ENCODE measurements at regions not wholly inside any gene's neighbourhood (a gene's known extent, or its start where the extent isn't known, plus 50 kb on each side); places are given as distances from the start of the nearest gene placed in this dataset.
"Not testable (repeated sequence)": the region's sequence is repeated elsewhere in the genome, so short reads cannot be mapped to it uniquely, and the experiment has no call there.

DNA sequence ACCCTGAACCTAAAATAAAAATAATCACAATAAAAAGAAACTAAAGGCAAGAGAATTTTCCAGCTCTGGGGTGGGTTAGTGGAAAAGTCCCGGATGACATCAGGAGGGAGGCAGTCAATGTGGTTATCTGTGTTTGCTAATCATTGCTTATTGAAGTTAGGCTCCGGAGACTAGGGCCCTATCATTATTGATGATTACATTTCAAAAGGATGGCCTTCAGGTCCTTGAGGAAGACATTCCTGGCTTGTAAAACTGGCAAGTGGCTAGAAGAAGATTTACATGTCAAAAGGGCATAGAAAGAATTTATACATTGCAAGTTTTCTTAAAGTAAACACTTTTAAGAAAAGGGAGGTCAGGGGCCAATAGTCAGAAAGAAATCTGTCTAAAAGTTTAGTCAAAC lies 123.4 kb downstream of the POSTN start:
- no peak for DNase-seq (ENCODE audit: low read depth)

DNA sequence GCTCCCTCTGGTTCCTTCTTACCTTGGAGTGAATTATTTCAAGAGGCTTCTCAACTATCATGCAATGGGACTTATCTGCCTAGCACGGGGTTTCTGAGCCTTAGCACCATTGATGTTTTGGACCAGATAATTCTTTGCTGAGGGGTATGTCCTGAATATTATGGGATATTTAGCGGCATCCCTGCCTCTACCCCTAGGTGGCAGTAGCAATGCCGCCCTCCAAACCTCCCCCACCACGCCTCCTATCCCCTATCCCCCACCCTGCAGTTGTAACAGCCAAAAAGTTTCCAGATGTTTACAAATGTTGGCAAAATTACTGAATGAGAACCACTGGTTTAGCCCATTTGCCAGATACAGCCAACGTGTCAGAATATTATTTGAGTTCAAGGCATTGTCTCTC lies 125.5 kb downstream of the POSTN start:
- DNase-seq (ENCODE audit: low read depth) = no peak

DNA sequence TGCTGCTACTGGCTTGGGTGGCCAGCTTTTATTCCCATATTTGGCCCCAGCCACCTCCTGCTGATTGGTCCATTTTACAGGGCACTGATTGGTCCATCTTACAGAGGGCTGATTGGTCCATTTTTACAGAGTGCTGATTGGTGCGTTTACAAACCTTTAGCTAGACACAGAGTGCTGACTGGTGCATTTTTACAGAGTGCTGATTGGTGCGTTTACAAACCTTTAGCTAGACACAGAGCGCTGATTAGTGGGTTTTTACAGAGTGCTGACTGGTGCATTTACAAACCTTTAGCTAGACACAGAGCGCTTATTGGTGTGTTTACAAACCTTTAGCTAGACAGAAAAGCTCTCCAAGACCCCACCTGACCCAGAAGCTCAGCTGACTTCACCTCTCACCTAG lies 126.3 kb downstream of the POSTN start:
- DNase-seq (ENCODE audit: low read depth) = not testable (repeated sequence)

DNA sequence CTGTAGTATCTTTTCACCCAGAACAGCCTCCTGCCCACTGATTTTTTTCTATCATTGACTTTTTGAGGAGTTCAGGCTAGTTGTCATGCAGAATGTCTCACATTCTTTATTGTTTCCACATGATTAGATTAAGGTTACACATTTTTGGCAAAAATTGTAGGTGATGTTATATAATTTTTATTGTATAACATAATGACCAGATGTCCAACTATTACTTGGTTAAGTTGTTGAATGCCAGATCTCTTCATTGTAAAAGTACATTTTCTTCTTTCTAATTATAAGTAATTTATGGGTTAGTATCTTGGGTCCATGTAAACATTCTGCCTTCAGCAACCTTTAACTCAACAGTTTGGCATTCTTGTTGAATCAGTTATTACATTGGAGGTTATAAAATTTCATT lies 138.4 kb downstream of the POSTN start:
- no peak for DNase-seq (ENCODE audit: low read depth)

DNA sequence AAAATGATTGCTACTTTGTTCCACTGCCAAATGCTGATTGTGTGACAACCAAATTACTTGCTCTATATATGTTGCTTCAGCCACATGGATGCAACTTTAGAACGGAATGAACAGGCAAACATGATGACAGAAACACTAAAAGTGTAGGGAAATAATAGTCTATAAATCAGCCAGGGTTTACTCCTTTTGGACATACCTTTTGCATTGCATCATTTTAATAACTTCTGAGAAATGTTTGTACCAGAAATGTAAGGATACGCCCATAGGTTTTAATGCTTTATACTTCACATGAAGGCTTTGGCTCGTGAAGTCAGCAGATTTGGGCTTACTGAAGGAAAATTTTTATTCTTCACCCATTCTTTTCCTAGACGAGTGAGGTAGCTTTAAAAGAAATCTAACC lies 141.0 kb downstream of the POSTN start:
- DNase-seq (ENCODE audit: low read depth) = no peak

DNA sequence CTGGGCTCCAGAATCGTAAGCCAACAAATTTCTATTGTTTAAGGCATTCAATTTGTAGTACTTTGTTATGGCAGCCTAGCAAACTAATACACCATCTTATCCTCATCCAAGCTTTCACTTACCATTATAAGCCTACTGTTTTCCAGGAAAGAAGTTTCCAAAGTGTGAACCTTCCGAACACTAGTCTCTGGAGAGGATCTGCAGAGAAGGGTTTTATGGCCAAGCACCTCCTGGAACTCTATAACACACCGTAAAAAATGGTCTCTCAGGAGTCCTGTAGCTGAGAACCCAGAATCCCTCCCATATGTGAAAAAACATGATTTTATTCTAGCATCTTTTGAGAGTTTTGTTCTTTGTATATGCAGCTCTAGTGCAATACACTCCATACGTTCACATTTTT lies 142.1 kb downstream of the POSTN start:
- no peak for DNase-seq (ENCODE audit: low read depth)

DNA sequence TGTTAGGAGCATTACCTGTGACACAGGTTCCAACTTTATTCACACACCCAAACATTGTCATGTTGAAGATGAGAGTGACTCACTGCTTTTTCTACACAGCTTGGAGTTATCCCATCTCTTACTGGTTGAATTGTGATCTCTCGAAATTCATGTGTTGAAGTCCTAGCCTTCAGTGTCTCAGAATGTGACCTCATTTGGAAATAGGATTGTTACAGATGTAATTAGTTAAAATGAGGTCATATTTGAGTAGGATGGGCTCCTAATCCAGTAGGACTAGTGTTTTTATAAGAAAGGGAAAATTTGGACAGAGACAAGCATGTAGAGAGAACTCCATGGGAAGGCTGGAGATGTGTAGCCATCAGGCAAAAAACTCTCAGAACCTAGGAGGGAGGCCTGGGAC lies 142.5 kb downstream of the POSTN start:
- DNase-seq (ENCODE audit: low read depth) = no peak

DNA sequence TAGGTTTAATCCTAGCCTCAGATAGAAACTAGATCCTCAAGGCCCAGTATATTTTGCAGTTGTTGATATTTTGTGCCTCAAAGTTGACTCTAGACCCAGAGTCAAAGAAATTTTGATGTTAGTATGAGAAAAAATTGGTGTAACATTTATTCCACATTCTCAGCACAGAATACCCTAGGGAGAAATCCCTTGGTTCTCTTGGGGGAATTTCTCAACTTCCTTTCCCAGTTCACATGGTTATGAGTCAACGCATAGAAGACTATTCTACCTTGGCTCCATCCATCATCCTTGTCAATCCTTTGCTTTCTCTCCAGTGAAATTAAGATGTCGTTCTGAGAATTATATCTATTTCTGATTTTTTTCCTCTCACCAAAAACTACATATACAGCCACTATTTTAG lies 145.3 kb downstream of the POSTN start:
- DNase-seq (ENCODE audit: low read depth) = no peak

DNA sequence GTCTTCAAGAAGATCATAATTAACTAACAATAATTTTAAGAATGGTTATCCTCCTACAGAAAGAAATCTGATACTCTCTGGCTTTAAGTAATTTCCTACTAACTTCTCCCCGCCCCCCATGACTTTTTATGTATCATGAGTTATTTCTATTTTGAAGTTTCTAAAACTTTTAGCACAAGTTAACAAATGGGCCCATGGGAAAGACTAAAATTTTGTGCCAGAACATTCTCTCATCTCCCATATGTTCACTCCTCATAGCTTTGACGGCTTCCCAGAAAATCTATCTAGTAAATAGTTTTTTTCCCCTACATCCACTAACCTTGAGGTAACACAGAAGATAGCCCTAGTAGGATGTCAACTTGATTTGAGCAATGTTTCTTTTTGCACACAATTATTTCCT lies 148.3 kb downstream of the POSTN start:
- DNase-seq (ENCODE audit: low read depth) = peak; percentile 66

DNA sequence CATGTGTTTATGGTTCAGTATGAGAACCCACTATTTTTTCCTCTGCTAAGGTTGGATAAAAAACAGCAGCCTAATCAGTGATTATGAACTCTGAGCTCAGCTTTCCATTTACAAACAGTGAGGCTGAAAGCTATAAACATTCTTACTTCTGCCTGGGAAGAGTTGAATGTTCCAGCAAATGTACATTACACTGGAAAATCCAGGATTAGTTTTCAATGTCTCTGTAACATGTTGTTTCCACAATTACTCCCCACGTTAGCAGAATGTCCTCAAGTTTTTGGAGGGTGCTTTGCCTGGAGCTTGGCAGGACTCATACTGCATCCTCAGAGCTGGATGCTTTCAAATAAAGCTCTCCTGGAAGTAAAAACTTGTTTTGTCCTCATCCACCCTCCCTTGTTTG lies 150.4 kb downstream of the POSTN start:
- peak; percentile 75 for DNase-seq (ENCODE audit: low read depth)

DNA sequence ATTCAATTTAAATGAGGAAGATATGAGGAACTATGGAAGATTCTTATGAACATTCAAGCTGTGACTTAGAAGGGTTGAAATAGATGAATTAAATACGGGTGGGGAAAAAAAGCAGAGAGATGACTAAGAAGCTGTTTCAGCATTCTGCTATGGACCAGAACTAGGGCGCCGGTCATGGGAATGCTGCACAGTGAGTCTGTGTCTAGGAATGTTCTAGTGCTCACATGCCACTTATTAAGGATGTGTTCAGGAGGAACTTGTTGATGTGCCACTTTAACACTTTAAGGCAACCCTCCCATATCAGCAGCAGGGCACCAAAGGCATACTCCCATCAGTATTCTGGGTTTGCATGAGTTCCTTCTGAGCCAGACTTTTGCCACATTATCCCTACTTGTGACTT lies 152.1 kb downstream of the POSTN start:
- no peak for DNase-seq (ENCODE audit: low read depth)

DNA sequence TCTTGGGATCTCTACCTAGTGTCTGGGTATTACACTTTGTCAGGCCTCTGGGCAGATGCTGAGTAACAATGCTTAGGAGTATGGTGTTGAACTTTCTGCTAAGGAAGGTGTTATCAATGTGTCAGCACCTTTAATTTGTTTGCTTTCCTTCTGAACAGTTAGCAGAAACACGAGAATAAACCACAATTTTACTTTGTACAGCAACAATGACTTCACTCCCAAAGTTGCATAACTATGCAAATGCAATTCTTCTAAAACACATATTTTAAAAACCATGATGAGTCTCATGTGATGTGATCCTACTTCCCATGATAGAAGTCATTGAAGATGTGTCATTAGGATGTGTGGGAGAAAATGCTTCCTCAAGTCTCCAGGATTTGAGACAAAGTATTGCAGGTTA lies 155.0 kb downstream of the POSTN start:
- no peak for DNase-seq (ENCODE audit: low read depth)

DNA sequence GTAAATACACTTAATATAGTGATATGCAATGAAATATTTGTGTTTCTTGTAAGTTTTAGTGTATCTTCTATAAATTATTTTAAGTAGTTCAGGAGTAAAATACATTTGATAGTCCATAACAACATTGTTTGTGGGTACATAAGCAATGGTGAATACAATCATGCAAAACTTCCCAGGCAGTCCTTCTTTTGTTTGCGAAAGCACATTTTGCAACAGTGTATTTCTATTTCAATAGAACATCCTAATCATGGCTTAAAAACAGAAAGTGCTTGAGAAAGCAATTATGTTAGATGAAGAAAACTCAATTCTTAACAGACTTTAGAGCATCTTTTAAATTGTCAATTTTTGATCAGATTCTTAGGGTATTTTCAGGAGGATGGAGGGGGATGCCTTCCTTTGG lies 155.6 kb downstream of the POSTN start:
- no peak for DNase-seq (ENCODE audit: low read depth)

DNA sequence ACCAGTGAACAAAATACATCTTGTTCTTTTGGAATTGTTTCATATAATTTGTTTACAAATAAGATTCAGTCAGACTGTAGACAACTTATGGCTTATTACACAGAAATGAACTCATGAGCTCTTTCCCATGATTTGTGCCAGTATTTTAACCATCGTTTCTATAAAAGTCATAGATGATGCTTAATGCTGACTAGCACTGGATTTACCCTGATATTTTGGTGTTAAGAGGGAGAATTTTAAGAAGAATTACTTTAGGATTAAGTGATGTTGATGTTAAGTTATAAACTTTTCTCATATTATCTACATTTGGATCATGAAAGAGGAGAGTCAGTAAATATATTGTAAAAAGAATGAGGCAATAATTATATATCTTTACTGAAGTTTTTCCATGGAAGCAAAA lies 162.7 kb downstream of the POSTN start:
- no peak for DNase-seq (ENCODE audit: low read depth)

DNA sequence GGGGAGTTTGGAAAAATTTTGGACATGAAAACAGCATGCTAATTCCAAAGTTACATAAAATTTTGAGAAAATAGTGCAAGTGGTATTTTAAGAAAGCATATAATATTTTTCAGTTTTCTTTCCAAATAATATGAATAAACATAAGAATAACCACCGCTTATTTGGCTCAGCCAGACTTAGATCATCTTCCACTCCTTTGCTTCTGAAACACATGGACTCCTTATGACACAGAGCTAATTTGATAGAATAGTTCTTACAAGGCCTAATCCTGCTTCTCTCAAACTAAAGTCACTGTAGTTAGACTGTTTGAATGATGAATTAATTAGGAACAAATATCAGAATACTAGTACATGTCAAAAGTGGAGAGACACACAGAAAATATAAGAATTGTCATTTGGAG lies 165.5 kb downstream of the POSTN start:
- DNase-seq (ENCODE audit: low read depth) = no peak

DNA sequence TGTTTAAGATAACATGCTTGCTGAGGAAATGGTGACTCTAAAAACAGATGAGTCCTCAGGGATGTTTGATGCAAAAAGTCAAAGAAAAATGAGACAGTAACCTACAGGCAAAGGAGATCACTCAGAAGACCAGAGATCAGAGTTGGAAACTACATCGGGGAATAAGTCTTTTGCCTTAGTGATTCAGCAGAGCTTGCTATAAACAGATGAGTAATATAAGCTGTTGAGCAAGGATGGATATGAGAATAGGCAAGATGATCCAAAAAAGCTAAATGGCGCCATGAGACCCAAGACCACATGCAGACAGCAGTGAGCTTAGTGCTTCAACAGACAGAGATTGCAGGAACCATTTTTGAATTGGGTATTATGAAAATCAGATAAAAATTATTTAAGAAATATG lies 168.6 kb downstream of the POSTN start:
- DNase-seq (ENCODE audit: low read depth) = no peak

DNA sequence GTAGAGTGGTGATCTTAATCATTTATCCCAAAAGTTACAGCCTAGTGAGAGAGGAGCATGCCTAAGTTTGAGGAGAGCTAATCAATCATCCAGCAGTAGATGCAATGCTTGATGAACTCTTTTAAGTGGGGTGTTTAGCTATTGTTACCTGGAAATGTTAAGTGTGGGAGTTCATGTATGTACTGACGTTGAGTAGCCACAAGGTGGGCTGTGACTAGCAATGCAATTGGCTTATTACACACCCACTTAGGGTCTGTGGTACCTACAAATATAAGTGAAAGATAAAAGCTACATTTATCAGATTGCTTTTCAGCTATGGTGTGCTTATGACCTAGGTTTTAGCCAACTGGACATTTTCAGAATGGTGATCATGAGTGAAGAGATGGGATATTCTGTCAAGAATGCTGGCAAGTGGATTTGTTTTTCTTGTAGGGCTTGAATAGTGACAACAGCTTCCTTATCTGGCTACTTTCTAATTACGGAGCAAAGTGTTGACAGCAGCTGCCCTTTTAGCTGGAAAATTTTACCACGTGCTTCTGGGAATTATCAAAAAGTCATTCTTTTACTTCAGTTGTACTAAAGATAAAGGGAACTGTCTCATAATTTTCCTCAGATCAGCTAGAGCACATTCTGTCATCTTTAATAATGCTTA lies 170.6 kb downstream of the POSTN start:
- DNase-seq (ENCODE audit: low read depth) = no peak

DNA sequence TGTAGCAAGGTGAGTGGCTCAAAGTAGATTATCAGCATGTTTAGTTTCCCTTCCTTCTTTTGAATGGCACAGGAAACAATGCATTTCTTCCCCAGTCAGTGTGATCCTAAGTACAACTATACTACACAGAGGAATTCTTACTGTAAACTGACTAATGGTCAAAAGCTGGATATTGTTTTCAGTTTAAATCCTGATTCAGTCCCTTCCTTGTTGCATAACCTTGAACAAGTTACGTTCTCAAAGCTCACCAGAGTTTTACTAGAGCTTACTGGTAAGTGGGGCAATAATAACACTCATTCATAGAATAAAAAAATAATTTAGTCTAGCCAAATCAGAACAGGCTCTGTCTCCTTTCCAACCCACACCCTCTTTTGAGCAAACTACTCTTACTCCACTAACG lies 180.1 kb downstream of the POSTN start:
- DNase-seq (ENCODE audit: low read depth) = no peak

DNA sequence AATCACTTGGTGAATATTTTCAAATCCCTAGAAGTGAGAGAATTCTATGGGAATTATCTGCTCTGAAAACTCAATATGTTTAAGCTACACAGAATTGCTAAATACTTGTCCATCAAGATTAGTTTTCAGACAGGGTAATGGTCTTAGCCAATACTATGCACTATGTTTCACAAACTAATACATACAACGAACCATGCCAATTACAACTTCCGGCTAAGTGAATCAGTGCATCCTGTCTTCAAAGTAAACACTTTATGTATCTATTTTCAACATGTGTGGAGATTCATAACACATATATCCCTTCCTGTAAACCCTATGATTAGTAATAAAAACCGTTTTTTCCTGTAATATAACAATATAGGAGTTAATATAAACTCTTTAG lies 181.5 kb downstream of the POSTN start:
- DNase-seq (ENCODE audit: low read depth) = no peak

DNA sequence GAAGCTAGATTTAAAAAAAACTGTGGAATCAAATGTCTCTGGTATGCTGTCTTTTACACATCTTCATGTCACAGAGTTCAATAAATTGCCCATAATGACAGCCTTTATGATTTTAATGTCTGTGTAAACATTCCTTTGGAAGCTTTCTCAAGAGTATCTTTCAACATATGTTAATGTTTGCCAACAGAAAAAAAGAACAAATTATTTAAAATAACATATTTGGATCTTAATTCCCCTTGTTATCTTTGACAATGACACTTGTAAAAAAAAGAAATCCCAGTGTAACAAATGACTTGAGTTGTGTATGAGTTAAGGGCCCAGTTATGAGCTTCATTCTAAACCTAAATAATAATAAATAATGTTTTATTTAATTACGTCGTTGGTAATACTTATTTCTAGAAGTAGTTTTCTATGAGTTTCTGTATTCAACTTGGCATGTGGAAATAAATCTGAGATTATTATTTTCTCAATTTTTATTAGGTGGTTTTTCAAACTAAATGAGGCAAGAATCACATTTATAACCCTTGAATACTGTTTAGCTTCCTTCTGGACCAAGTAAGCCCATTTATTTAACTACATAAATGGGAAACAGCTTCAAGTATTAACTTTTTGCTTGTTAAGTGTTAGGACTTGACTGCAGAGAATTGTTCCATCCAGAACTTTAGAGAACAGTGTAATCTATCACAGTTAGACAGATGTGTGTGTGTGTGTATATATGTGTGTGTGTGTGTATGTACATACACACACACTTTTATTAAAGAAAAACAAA lies 182.1 kb downstream of the POSTN start:
- no peak for DNase-seq (ENCODE audit: low read depth)

DNA sequence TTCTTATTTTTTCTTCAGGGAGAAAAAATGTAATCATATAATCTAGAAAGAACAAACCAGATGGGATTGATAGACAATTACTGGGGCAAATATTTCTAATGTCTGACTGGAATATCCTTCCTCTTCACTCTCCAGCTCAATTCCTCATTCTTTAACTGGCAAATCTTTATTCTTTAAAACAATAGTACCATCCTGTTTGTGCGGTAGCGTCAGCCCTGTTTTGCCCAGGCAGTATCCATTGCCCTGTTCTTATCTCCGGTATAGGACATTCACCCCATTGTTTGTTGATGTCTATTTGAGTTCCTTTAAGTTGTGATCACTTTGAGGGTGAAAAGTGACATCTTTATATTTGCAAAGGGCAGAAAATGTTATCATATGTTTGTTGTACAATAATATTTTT lies 185.4 kb downstream of the POSTN start:
- DNase-seq (ENCODE audit: low read depth) = no peak

DNA sequence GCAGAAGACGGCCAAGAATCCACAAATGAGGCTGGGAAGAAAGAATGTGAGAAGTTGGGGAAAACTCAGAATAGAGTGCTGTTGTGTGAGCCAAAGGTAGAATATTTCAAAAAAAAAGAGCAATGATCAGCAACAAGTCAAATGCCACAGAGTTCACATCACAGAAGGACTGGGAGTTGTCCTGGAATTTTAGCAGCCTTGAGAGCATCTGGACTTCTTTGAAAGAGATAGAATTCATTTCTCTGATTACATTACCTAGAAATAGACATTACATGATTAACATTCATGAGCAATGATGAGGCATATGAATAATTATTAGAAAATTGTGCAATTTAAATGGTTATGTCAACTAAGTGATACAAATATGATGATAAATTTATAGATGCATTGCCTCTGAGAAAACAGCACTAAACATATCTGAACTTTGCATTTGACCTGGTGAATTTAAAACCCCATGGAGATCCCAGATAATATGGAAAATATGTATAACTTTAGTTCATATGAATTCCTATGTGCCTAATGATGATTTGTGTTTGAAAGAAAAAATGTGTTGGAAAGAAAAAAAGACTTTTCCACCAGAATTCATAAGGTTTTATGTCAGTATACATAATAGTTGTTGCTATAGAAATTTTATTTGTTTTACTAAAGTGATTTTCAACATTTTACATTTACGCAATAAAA lies 186.2 kb downstream of the POSTN start:
- peak; percentile 85 for DNase-seq (ENCODE audit: low read depth)

DNA sequence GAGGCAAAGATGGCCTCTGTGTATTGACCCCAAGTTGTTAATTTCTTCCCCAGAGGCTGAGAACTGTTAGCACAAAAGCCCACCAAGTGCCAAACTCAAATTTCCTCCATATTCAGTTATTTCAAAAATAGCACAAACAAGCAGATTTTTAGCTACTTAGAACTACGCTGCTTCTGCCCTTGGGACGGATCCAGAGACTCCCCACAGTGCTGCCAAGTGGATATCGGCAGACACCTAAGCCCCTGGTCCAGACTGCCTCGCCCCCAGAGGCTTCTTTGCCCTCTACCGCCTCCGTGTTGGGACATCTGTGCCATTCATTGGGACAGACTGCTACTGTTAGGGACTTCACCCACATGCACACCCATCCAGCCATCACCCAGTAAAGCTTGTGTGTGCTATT lies 188.3 kb downstream of the POSTN start:
- no peak for DNase-seq (ENCODE audit: low read depth)

Data from forelimb muscle (tissue), 1 donor.